GM23338 (cell line): ENCODE measurements at regions not wholly inside any gene's neighbourhood (a gene's known extent, or its start where the extent isn't known, plus 50 kb on each side); places are given as distances from the start of the nearest gene placed in this dataset.

Source experiments
- ATAC-seq: fragments of 200-7000 bp; cut with Tn5 transposase; 3 replicates; pipeline ENCODE4 v1.9.1; 2020
- DNase-seq: peaks from one replicate; pipeline ENCODE4 v3.0.0-alpha.2; 2015; ENCODE audit warnings: low spot score
- H2AFZ ChIP-seq: fragments of 200-600 bp; sonication (generic); 2 replicates; pipeline ENCODE4 v1.8.0; 2016; ENCODE audit warnings: antibody characterized with exemption, mild to moderate bottlenecking, moderate library complexity
- H3F3A ChIP-seq: fragments of 200-600 bp; sonication (generic); replicated peaks from 2 replicates; pipeline ENCODE4 v1.8.0; 2017; ENCODE audit warnings: antibody characterized with exemption, mixed run types, low read depth
- H3K27ac ChIP-seq: fragments of 200-600 bp; sonication (generic); 2 replicates; pipeline ENCODE4 v1.6.1; 2016; ENCODE audit warnings: low read depth
- H3K27me3 ChIP-seq: fragments of 200-600 bp; sonication (generic); 2 replicates; pipeline ENCODE4 v1.8.0; 2016; ENCODE audit warnings: mild to moderate bottlenecking, mixed run types, moderate library complexity; ENCODE audit not compliant: insufficient read depth
- H3K36me3 ChIP-seq: fragments of 200-600 bp; sonication (generic); 2 replicates; pipeline ENCODE4 v1.8.0; 2016; ENCODE audit warnings: mild to moderate bottlenecking; ENCODE audit not compliant: insufficient read depth
- H3K4me1 ChIP-seq: fragments of 200-600 bp; sonication (generic); 2 replicates; pipeline ENCODE4 v1.8.0; 2016; ENCODE audit warnings: mild to moderate bottlenecking, moderate library complexity; ENCODE audit not compliant: insufficient read depth
- H3K4me2 ChIP-seq: fragments of 200-600 bp; sonication (generic); 2 replicates; pipeline ENCODE4 v1.7.1; 2017; ENCODE audit warnings: mixed run types
- H3K4me3 ChIP-seq: fragments of 200-600 bp; sonication (generic); 2 replicates; pipeline ENCODE4 v1.6.1; 2016; ENCODE audit warnings: mixed run types
- H3K79me2 ChIP-seq: fragments of 200-600 bp; sonication (generic); replicated peaks from 2 replicates; pipeline ENCODE4 v1.8.0; 2017; ENCODE audit warnings: mild to moderate bottlenecking; ENCODE audit not compliant: insufficient read depth
- H3K9me2 ChIP-seq: fragments of 200-600 bp; sonication (generic); 2 replicates; pipeline ENCODE4 v1.8.0; 2017; ENCODE audit not compliant: insufficient read depth
- H4K20me1 ChIP-seq: fragments of 200-600 bp; sonication (generic); replicated peaks from 2 replicates; pipeline ENCODE4 v1.8.0; 2017; ENCODE audit warnings: mild to moderate bottlenecking; ENCODE audit not compliant: insufficient read depth
- H3K27ac Mint-ChIP-seq: 2 replicates; pipeline ENCODE4 v1.8.0; 2020; ENCODE audit warnings: inconsistent platforms, mild to moderate bottlenecking, moderate library complexity, mixed read lengths
- H3K27me3 Mint-ChIP-seq: 3 replicates; pipeline ENCODE4 v1.8.0; 2022; ENCODE audit warnings: low read depth, mild to moderate bottlenecking, moderate library complexity, mixed read lengths, inconsistent platforms; ENCODE audit not compliant: insufficient read depth, poor library complexity
- H3K36me3 Mint-ChIP-seq: 3 replicates; pipeline ENCODE4 v1.8.0; 2021; ENCODE audit warnings: low read depth, mild to moderate bottlenecking, inconsistent platforms, moderate library complexity, mixed read lengths
- H3K4me1 Mint-ChIP-seq: 3 replicates; pipeline ENCODE4 v1.8.0; 2020; ENCODE audit warnings: mild to moderate bottlenecking, inconsistent platforms, mixed read lengths
- H3K4me3 Mint-ChIP-seq: 3 replicates; pipeline ENCODE4 v1.8.0; 2021; ENCODE audit warnings: moderate library complexity, mild to moderate bottlenecking, inconsistent platforms, mixed read lengths
- H3K9me3 Mint-ChIP-seq: 3 replicates; pipeline ENCODE4 v1.8.0; 2020; ENCODE audit warnings: moderate library complexity, mild to moderate bottlenecking, inconsistent platforms, mixed read lengths
- EZH2phosphoT487 ChIP-seq: fragments of 200-600 bp; sonication (generic); IDR thresholded peaks from one replicate; pipeline ENCODE4 v1.8.1; 2018; ENCODE audit warnings: antibody characterized with exemption; ENCODE audit not compliant: unreplicated experiment
- ZNF331 ChIP-seq: fragments of 250-450 bp; sonication (Bioruptor Pico); IDR thresholded peaks from 2 replicates; pipeline ENCODE4 v1.5.0; 2020; ENCODE audit warnings: low read depth, mild to moderate bottlenecking, moderate library complexity
- TF ChIP-seq, protein P1 (sequence below): fragments of 250-450 bp; sonication (Bioruptor Pico); IDR thresholded peaks from 2 replicates; pipeline ENCODE4 v1.5.0; 2020; ENCODE audit warnings: mild to moderate bottlenecking, moderate library complexity
- TF ChIP-seq, protein P2 (sequence below): IDR thresholded peaks from one replicate; pipeline ENCODE4 v1.6.1; 2018; ENCODE audit warnings: antibody characterized with exemption; ENCODE audit not compliant: unreplicated experiment

DNA sequence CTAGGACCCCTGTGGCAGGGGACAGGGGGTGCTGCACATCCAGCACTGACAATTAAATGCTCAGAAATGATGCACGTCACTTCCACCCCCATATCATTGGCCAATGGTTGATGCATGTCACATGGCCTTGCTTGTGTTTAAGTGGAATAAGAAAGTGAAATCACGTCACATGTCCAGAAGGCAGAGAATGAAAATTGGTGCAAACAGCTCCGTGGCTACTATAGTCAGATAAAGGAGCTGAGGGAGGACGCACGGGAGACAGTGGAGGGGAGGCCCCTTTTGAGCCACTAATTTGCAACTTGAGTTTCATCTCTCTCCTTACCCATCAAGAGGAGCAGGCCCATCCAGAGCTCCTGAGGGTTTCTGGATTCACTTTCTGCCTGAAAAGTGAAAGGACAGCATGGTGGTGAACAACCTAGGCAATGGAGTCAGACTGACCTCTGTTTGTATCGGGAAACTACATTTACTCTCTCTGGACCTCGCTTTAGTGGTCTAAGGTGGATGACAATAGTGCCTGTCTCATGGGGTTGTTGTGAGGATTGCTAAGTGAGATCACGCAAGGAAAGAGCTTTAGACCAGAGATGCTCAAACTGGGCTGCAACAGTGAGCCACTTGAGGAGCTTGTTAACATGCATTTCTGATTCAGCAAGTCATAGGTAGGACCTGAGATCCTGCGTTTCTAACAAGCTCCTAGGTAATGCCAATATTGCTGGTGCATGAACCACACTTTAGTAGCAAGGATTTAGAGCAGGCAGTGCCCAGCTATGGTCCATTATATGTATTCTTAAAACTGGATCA lies 133.9 kb upstream of the ADRA1B start (continued):
- TF ChIP-seq, protein P1, sequence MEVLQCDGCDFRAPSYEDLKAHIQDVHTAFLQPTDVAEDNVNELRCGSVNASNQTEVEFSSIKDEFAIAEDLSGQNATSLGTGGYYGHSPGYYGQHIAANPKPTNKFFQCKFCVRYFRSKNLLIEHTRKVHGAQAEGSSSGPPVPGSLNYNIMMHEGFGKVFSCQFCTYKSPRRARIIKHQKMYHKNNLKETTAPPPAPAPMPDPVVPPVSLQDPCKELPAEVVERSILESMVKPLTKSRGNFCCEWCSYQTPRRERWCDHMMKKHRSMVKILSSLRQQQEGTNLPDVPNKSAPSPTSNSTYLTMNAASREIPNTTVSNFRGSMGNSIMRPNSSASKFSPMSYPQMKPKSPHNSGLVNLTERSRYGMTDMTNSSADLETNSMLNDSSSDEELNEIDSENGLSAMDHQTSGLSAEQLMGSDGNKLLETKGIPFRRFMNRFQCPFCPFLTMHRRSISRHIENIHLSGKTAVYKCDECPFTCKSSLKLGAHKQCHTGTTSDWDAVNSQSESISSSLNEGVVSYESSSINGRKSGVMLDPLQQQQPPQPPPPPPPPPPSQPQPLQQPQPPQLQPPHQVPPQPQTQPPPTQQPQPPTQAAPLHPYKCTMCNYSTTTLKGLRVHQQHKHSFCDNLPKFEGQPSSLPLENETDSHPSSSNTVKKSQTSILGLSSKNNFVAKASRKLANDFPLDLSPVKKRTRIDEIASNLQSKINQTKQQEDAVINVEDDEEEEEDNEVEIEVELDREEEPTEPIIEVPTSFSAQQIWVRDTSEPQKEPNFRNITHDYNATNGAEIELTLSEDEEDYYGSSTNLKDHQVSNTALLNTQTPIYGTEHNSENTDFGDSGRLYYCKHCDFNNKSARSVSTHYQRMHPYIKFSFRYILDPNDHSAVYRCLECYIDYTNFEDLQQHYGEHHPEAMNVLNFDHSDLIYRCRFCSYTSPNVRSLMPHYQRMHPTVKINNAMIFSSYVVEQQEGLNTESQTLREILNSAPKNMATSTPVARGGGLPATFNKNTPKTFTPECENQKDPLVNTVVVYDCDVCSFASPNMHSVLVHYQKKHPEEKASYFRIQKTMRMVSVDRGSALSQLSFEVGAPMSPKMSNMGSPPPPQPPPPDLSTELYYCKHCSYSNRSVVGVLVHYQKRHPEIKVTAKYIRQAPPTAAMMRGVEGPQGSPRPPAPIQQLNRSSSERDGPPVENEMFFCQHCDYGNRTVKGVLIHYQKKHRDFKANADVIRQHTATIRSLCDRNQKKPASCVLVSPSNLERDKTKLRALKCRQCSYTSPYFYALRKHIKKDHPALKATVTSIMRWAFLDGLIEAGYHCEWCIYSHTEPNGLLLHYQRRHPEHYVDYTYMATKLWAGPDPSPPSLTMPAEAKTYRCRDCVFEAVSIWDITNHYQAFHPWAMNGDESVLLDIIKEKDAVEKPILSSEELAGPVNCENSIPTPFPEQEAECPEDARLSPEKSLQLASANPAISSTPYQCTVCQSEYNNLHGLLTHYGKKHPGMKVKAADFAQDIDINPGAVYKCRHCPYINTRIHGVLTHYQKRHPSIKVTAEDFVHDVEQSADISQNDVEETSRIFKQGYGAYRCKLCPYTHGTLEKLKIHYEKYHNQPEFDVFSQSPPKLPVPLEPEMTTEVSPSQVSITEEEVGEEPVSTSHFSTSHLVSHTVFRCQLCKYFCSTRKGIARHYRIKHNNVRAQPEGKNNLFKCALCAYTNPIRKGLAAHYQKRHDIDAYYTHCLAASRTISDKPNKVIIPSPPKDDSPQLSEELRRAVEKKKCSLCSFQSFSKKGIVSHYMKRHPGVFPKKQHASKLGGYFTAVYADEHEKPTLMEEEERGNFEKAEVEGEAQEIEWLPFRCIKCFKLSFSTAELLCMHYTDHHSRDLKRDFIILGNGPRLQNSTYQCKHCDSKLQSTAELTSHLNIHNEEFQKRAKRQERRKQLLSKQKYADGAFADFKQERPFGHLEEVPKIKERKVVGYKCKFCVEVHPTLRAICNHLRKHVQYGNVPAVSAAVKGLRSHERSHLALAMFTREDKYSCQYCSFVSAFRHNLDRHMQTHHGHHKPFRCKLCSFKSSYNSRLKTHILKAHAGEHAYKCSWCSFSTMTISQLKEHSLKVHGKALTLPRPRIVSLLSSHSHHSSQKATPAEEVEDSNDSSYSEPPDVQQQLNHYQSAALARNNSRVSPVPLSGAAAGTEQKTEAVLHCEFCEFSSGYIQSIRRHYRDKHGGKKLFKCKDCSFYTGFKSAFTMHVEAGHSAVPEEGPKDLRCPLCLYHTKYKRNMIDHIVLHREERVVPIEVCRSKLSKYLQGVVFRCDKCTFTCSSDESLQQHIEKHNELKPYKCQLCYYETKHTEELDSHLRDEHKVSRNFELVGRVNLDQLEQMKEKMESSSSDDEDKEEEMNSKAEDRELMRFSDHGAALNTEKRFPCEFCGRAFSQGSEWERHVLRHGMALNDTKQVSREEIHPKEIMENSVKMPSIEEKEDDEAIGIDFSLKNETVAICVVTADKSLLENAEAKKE (CRISPR knock-in tag), result no peak

DNA sequence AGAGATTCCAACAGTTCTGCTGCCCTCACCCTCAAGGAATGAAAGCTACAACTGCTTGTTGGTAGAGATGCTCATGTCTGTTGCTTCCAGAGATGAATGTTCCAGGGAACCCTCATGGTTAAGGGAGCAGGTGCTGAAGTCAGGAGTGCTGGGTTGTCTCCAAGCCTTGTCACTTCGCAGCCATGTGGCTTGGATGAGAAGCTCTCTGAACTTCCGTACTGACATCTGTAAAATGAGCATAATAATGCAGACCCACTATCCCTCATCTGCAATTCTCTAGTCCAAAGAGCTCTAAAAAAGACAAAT lies 133.3 kb upstream of the ADRA1B start:
- no peak overlapping the region for H3K27ac ChIP-seq
- H3K4me1 Mint-ChIP-seq, result peaks cover 13% of the 10 kb centered on the region; the same call in 2 of the 3 replicates
- H3K79me2 ChIP-seq, result no peaks in the 10 kb centered on the region
- peaks cover 8% of the 10 kb centered on the region; the same call in 1 of the 2 replicates for H3K4me1 ChIP-seq
- H3K4me2 ChIP-seq, result no peak overlapping the region
- H2AFZ ChIP-seq, result no peak overlapping the region
- no peaks in the 10 kb centered on the region for H3K9me2 ChIP-seq
- no peaks in the 10 kb centered on the region for H3K36me3 ChIP-seq
- H3K27ac Mint-ChIP-seq, result no peak overlapping the region
- H3K9me3 Mint-ChIP-seq, result no peaks in the 10 kb centered on the region
- ATAC-seq (no peak), DNase-seq (no peak)
- H3F3A ChIP-seq, result no peaks in the 10 kb centered on the region
- no peak overlapping the region for H3K4me3 ChIP-seq
- H3K36me3 Mint-ChIP-seq, result no peaks in the 10 kb centered on the region
- no peaks in the 10 kb centered on the region for H4K20me1 ChIP-seq
- peaks cover 4% of the 10 kb centered on the region for H3K27me3 Mint-ChIP-seq
- TF ChIP-seq ZNF331 (CRISPR knock-in tag) (no peak), EZH2phosphoT487 (no peak)
- TF ChIP-seq, protein P1 (CRISPR knock-in tag), result no peak
- TF ChIP-seq, protein P2, sequence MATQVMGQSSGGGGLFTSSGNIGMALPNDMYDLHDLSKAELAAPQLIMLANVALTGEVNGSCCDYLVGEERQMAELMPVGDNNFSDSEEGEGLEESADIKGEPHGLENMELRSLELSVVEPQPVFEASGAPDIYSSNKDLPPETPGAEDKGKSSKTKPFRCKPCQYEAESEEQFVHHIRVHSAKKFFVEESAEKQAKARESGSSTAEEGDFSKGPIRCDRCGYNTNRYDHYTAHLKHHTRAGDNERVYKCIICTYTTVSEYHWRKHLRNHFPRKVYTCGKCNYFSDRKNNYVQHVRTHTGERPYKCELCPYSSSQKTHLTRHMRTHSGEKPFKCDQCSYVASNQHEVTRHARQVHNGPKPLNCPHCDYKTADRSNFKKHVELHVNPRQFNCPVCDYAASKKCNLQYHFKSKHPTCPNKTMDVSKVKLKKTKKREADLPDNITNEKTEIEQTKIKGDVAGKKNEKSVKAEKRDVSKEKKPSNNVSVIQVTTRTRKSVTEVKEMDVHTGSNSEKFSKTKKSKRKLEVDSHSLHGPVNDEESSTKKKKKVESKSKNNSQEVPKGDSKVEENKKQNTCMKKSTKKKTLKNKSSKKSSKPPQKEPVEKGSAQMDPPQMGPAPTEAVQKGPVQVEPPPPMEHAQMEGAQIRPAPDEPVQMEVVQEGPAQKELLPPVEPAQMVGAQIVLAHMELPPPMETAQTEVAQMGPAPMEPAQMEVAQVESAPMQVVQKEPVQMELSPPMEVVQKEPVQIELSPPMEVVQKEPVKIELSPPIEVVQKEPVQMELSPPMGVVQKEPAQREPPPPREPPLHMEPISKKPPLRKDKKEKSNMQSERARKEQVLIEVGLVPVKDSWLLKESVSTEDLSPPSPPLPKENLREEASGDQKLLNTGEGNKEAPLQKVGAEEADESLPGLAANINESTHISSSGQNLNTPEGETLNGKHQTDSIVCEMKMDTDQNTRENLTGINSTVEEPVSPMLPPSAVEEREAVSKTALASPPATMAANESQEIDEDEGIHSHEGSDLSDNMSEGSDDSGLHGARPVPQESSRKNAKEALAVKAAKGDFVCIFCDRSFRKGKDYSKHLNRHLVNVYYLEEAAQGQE, result no peak
- no peak overlapping the region for H3K4me3 Mint-ChIP-seq
- H3K27me3 ChIP-seq, result no peaks in the 10 kb centered on the region
